Sigmoid colon (tissue), 6 donors: ENCODE measurements at regions not wholly inside any gene's neighbourhood (a gene's known extent, or its start where the extent isn't known, plus 50 kb on each side); places are given as distances from the start of the nearest gene placed in this dataset.

Experiments
- DNase-seq: peaks from one replicate; pipeline ENCODE4 v3.0.0-alpha.2; 2019
- H3K27ac ChIP-seq, 4 donors: fragments of 200-600 bp; sonication (generic); one replicate each; pipeline ENCODE4 v1.5.1; 2016 to 2019; ENCODE audit warnings: mild to moderate bottlenecking in 1 of 4
- H3K27me3 ChIP-seq, 3 donors: fragments of 200-600 bp; sonication (generic); one replicate each; pipeline ENCODE4 v1.5.1; 2019; ENCODE audit warnings: mild to moderate bottlenecking in 1 of 3
- H3K36me3 ChIP-seq, 4 donors: fragments of 200-600 bp; sonication (generic); one replicate each; pipeline ENCODE4 v1.5.1; 2016 to 2019
- H3K4me1 ChIP-seq, 4 donors: fragments of 200-600 bp; sonication (generic); one replicate each; pipeline ENCODE4 v1.5.1; 2017 to 2019
- H3K4me3 ChIP-seq, 4 donors: fragments of 200-600 bp; sonication (generic); one replicate each; pipeline ENCODE4 v1.5.1; 2017 to 2019; ENCODE audit warnings: mild to moderate bottlenecking in 2 of 4, moderate library complexity in 1 of 4
- H3K9me3 ChIP-seq, 4 donors: fragments of 200-600 bp in 3 of 4; sonication (generic) in 3 of 4; one replicate each; pipeline versions ENCODE4 v1.5.1 to v1.6.1; 2013 to 2019
- EP300 ChIP-seq, 4 donors: sonication (generic); formaldehyde crosslinking; IDR thresholded peaks; one replicate each; pipeline ENCODE4 v1.6.1; 2017; ENCODE audit warnings: antibody characterized with exemption in 4 of 4
- POLR2A ChIP-seq, 2 donors: fragments of 450-650 bp; IDR thresholded peaks; one replicate each; pipeline ENCODE4 v1.6.1; 2016; ENCODE audit warnings: antibody characterized with exemption in 2 of 2, mild to moderate bottlenecking in 2 of 2, moderate library complexity in 2 of 2
- POLR2AphosphoS5 ChIP-seq, 4 donors: sonication (generic); formaldehyde crosslinking; IDR thresholded peaks; one replicate each; pipeline ENCODE4 v1.6.1; 2017; ENCODE audit warnings: antibody characterized with exemption in 4 of 4
- WGBS, 2 donors: extraction: QIAGEN DNeasy Blood & Tissue Kit; methylation state at CpG; one replicate each; pipeline ENCODE4 v1.1.7; 2013; 5-methylcytosine and 5-hydroxymethylcytosine counted together
- intact Hi-C: fragments of 100-400 bp; cut with DNase I; formaldehyde crosslinking; loops from one replicate; pipeline ENCODE4 v1.15.1; 2023
- TF ChIP-seq, protein P1 (sequence below), 4 experiments: fragments of 450-650 bp in 3 of 4; fragments of 200-600 bp in 1 of 4; IDR thresholded peaks; one replicate each; pipeline ENCODE4 v1.5.1; 2016 to 2019; ENCODE audit warnings: antibody characterized with exemption in 4 of 4, mild to moderate bottlenecking in 3 of 4, moderate library complexity in 2 of 4
- donor health status: healthy with polysubstance abuse.
- donor health status: healthy.

DNA sequence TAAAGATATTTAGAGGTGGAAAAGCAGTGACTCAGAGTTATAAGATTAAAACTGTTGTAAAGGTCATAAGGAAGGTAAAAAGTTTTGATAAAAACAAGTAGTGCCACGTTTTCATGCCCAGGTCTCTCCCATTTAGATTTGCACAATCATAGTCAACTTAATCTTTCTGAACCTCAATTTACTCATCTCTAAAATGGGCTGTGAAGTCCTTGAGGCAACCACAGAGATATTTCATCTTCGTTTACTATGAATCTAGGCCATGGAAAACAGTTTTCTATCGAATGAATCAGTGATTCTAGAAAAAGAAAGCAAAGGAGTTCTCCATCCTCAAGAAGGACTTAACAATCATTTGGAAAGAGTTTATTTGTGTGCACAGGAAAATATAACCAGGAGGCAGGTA lies 190.2 kb downstream of the EDN1 start:
- no peaks in the 10 kb centered on the region for H3K36me3 ChIP-seq
- intact Hi-C loops, result no loop called here
- WGBS, 2 donors, result 69 to 79% methylated on average over 3 of the region's 3 CpGs

DNA sequence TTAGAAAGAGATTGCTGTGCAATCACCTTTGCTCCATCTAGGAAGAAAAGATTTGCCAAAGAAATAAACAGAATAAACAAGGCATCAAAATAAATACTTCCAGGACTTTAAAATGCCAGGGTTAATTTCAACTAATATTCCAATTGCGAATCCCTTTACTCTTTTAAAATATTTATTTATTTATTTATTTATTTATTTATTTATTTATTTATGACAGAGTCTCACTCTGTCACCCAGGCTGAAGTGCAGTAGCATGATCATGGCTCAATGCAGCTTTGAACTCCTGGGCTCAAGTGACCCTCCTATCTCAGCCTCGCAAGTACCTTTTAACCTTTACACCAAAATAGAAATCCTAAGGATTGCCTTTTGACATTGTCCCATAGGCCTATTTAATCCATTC lies 191.1 kb downstream of the EDN1 start:
- Histone ChIP-seq H3K4me1 (no peaks in the 10 kb centered on the region), H3K36me3 (no peaks in the 10 kb centered on the region), H3K4me3 (no peak overlapping the region), H3K9me3 (no peaks in the 10 kb centered on the region), H3K27ac (no peak overlapping the region), H3K27me3 (no peaks in the 10 kb centered on the region)
- intact Hi-C loops, result no loop called here
- TF ChIP-seq EP300 (IDR thresholded peaks at IDR 0.05), result no peak
- no peak for TF ChIP-seq POLR2AphosphoS5 (IDR thresholded peaks at IDR 0.05)
- TF ChIP-seq POLR2A (IDR thresholded peaks at IDR 0.05), result no peak
- TF ChIP-seq, protein P1, sequence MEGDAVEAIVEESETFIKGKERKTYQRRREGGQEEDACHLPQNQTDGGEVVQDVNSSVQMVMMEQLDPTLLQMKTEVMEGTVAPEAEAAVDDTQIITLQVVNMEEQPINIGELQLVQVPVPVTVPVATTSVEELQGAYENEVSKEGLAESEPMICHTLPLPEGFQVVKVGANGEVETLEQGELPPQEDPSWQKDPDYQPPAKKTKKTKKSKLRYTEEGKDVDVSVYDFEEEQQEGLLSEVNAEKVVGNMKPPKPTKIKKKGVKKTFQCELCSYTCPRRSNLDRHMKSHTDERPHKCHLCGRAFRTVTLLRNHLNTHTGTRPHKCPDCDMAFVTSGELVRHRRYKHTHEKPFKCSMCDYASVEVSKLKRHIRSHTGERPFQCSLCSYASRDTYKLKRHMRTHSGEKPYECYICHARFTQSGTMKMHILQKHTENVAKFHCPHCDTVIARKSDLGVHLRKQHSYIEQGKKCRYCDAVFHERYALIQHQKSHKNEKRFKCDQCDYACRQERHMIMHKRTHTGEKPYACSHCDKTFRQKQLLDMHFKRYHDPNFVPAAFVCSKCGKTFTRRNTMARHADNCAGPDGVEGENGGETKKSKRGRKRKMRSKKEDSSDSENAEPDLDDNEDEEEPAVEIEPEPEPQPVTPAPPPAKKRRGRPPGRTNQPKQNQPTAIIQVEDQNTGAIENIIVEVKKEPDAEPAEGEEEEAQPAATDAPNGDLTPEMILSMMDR (IDR thresholded peaks at IDR 0.05), result no peak
- no peak for DNase-seq
- WGBS, 2 donors, result 94% methylated on average over 2 of the region's 2 CpGs

More for the DNA sequence above, 190.2 kb downstream of the EDN1 start:
- Histone ChIP-seq H3K27ac (no peak overlapping the region), H3K9me3 (no peaks in the 10 kb centered on the region), H3K27me3 (no peaks in the 10 kb centered on the region), H3K4me1 (no peaks in the 10 kb centered on the region), H3K4me3 (no peak overlapping the region)
- TF ChIP-seq EP300 (IDR thresholded peaks at IDR 0.05), result no peak
- TF ChIP-seq, protein P1 (IDR thresholded peaks at IDR 0.05), result no peak
- no peak for TF ChIP-seq POLR2AphosphoS5 (IDR thresholded peaks at IDR 0.05)
- TF ChIP-seq POLR2A (IDR thresholded peaks at IDR 0.05), result no peak
- no peak for DNase-seq

DNA sequence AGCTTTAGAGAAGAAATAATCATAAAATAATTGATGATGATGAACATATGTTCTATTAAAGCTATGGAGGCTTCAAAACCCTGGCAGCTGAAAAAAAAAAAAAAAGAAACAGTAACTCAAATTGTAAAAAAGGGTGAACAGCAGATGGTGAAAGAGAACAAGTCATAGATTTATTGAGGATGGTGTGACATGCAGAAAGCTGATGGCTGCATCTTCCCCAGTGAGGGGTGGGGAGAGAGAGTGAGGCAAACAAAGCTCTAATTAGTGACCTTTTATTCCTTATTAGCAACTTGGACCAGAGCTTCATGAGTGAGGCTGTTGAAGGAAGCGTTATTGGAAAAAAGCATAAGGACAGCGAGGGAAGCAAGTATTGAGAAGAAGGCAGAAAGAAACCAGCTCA lies 191.7 kb downstream of the EDN1 start:
- TF ChIP-seq POLR2AphosphoS5 (IDR thresholded peaks at IDR 0.05), result no peak
- TF ChIP-seq POLR2A (IDR thresholded peaks at IDR 0.05), result no peak
- no peak for TF ChIP-seq EP300 (IDR thresholded peaks at IDR 0.05)
- TF ChIP-seq, protein P1 (IDR thresholded peaks at IDR 0.05), result no peak
- Histone ChIP-seq H3K4me1 (no peaks in the 10 kb centered on the region), H3K9me3 (no peaks in the 10 kb centered on the region), H3K27ac (no peak overlapping the region), H3K4me3 (no peak overlapping the region), H3K27me3 (no peaks in the 10 kb centered on the region), H3K36me3 (no peaks in the 10 kb centered on the region)
- intact Hi-C loops, result no loop called here
- WGBS, 2 donors, result 96% methylated on average over 2 of the region's 2 CpGs
- DNase-seq, result no peak

DNA sequence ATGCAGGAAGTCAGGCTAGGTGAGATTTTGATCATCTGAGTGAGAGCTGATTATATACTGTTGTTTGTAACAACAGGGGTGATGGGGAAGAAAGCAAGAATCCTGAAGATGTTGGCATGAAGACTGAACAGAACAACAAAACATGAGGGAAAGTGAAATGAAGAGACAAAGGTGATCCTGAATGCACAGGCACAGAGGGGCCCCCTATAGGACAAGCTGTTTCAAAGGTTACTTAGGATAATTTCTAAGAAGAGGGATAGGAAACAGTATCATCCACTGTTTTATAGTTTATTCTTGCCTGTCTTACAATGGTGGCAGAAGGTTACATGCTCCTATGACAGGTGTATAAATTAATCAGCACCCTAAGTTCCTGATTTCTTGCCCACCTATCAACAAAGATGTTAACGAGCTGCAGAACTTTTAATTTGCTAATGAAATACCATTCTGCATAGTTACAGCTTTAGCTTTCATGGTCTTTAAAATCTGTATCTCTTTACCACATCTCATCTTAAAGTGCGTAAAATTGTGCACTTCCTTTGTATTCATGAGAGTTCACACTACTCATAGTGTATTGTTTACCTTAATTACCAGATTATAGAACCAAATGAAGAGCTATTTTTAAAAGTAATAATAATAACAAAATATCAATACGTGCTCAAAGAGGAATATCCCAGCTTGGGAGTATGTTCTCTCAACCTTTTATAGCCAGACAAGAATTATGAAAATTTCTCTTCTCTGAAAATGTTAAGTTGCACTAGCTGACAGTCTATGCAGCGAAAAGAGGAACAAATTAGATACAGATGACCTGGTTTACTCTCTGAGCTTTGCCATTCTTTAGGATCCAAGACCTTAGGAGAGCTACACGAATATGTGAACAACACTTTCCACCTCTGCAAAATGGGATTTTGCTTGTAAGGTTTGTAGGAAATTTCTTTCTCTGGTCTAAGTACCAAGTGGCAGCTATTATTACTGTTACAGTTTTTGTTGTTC lies 192.5 kb downstream of the EDN1 start:
- 78 to 91% methylated on average over 5 of the region's 5 CpGs for WGBS, 2 donors
- Histone ChIP-seq H3K4me1 (no peaks in the 10 kb centered on the region), H3K27ac (no peak overlapping the region), H3K9me3 (no peaks in the 10 kb centered on the region), H3K36me3 (no peaks in the 10 kb centered on the region), H3K4me3 (no peak overlapping the region), H3K27me3 (no peaks in the 10 kb centered on the region)
- DNase-seq, result no peak
- TF ChIP-seq, protein P1 (IDR thresholded peaks at IDR 0.05), result no peak
- TF ChIP-seq POLR2A (IDR thresholded peaks at IDR 0.05), result no peak
- TF ChIP-seq EP300 (IDR thresholded peaks at IDR 0.05), result no peak
- no peak for TF ChIP-seq POLR2AphosphoS5 (IDR thresholded peaks at IDR 0.05)
- intact Hi-C loops, result no loop called here
